ENCODE measurements at regions not wholly inside any gene's neighbourhood (a gene's known extent, or its start where the extent isn't known, plus 50 kb on each side); places are given as distances from the start of the nearest gene placed in this dataset.
A peak's percentile ranks its signal among the peaks of the same experiment; 100 is the strongest.
"Not testable (repeated sequence)": the region's sequence is repeated elsewhere in the genome, so short reads cannot be mapped to it uniquely, and the experiment has no call there.

DNA sequence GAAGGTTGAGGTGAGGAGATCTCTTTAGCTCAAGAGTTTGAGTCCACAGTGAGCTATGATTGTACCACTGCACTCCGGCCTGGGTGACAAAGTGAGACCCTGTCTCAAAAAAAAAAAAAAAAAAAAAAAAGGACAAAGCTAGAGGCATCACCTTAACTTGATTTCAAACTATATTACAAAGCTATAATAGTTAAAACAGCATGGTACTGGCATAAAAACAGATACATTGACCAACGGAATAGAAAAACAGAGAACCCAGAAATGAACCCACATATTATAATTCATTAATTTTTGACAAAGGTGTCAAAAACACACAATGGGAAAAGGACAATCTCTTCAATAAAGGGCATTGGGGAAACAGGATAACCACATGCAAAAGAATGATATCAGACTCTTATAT lies 50.8 kb upstream of the MBOAT1 start:
- DNase-seq (ENCODE audit: low spot score), result no peak

DNA sequence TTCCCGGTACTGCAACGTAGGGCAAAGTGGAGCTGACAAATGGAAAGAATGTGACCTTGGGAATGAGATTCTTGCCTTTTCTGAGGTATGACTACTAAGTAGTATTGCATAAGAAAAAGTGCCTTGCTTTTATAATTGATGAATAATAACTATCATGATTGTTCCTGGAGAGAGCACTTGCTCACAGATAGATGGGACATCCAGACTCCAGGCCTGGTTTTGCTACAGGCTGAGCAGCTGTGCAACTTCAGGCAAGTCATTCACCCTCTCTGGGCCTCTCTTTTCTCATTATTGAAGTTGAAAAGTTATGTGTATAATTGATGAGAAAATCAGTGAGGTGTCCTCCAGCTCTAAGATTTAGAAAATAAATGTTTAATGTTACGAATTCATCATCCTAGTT lies 53.6 kb upstream of the MBOAT1 start:
- no peak for DNase-seq (ENCODE audit: low spot score)

DNA sequence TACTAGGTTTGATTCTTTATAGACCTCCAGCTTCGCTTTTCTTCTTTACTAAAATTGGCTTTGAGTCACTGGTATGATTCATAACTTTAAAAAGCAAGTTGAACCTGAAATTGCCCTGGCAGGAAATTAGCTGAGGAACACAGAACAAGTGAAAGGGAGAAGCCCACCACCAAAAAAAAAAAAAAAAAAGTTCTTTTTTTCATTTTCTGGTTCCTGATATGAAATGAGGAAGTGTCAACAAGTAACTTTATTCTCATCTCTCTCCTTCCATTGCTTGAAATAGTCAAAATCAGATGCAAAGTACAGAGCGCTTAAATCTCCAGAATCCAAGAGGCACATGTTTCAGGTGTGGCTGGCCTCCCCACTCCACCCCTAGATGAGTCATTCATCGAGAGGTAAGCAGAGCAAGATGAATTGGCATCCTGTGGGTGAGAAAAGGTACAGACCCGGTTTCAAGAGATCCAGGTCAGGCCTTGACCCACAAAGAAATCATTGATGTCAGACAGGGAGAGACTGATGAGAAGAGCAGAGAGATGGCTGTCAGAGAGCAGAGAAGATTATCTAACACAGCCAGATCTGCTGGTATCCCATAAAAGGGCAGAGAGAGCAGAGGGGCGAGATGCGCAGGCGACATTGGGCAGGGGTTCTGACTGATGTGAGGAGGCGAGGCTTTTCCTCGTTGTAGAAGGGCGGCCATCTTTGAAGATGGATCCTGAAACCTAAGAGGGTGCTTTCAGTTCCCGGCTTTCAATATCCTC lies 54.8 kb upstream of the MBOAT1 start:
- DNase-seq (ENCODE audit: low spot score), result no peak

DNA sequence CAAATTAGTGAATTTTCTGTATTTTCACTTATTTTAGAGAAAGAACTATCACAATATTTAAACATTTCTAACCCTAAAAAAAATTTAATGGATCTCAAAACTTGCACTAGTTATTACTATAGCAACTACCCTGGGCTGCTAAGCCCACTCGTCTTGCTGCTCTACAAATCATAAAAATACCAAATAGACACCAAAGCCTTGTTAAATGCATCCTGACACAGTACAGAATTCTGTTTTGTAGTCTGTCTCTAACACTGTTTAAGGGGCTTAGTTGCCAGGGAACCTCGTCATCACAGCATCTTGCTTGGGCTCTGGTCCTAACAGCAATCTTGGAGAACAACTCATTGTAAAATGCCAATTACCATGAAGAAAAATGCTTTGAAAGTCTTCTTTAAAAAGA lies 56.9 kb upstream of the MBOAT1 start:
- no peak for DNase-seq (ENCODE audit: low spot score)

DNA sequence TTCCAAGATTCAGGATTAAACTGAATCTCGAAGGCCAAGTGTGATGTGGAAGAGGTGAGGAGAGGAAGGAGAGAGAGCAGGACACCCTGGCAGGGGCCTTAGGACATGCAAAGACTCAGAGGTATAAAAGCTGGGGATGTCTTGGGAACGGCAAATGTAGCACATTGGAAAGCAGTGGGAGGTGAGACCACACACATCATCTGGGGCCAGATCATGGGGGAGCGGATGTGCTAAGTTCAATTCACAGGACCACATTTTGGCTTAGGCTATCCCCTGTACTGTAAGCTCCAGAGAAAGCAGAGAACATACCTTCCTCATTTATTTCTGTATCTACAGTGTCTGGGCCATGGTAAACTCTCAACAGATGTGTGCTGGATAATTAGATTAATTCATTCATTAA lies 59.5 kb upstream of the MBOAT1 start:
- DNase-seq (ENCODE audit: low spot score), result no peak

DNA sequence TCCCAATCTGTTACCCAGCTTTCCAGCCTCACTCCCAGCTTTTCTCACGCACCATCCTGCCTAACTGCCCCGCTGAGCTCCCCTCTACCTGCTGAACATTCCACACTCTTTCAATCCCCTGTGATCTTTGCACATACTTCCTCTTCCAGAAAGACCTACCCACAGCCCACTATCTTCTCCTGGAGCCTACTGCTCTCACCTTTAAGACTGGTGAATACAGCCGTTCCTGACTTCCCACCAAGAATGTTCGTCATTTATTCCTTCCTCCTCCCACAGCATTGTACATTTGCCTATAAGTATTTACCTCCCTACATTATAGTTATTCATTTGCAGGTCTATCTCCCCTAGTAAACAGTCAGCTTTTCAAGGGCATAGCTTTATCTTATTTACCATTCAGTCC lies 61.9 kb upstream of the MBOAT1 start:
- no peak for DNase-seq (ENCODE audit: low spot score)

DNA sequence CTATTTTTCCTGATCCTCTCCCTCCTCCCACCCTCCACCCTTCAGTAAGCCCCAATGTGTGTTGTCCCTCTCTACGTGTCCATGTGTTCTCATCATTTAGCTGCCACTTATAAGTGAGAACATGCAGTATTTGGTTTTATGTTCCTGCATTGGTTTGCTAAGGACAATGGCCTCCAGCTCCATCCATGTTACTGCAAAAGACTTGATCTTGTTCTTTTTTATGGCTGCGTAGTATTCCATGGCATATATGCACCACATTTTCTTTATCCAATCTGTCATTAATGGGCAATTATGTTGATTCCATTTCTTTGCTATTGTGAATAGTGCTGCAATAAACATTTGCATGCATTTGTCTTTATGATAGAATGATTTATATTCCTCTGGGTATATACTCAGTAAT lies 63.6 kb upstream of the MBOAT1 start:
- DNase-seq (ENCODE audit: low spot score), result not testable (repeated sequence)

DNA sequence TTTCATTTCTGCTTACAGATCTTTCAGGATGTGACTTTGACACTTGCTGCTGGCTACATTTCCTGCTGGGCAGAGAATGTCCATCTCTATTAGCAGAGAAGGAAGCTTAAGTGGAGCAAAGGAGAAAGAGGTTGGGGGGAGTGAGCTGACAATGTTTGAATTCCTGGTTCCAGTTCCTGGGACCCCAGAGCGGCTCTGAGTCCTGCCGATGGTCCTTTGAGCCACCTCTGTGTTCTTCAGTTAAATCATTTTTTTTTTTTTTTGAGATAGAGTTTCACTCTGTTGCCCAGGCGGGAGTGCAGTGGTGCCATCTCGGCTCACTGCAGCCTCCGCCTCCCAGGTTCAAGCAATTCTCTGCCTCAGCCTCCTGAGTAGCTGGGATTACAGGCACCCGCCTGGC lies 65.5 kb upstream of the MBOAT1 start:
- DNase-seq (ENCODE audit: low spot score), result not testable (repeated sequence)

DNA sequence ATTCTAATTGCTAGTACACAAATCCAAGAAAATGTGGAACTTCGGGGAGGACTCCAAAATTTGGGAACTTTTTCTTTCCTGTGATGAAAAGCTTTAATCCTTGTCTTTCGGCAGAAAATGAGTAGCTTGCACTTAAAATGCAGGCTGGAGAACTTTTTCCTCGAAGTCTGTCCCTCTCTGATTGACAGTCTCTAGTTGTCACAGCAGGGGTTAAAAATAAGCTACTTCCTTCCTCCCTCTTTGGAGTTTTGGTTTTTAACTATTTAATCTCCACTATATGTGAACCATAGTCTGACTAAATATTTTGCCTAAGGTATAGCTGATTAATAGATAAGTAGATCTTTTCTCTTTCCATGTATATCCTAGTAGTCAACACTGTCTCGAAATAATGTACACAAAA lies 66.8 kb upstream of the MBOAT1 start:
- DNase-seq (ENCODE audit: low spot score), result no peak

DNA sequence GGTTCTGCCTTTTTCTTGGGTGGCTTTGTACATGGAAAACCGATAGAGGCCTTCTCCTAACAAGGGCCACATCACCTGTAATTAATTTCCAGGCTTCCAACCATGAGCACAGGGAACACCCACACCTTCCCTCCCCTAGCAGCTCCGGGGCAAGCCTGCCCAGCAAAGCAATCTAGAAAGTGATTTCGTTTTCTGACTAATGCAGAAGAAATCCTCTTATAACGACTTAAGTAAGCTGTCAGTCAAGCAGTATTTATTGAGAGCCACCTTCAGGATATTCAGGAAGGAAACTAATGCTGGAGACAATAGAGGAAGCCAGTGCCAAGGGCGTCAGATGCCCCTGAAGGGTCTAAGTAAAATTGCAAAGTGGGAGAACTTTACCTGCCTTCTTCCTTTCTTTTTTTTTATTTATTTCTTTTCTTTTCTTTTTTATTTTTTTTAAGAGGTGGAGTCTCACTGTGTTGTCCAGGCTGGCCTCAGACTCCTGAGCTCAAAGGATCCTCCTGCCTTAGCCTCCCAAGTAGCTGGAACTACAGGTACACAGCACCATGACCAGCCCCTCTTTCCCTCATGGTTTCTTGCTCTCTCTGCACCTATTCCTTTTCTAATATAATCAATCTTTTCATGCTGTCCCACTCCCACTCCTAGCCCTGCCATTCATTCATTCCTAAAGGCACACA lies 67.5 kb upstream of the MBOAT1 start:
- no peak for DNase-seq (ENCODE audit: low spot score)

DNA sequence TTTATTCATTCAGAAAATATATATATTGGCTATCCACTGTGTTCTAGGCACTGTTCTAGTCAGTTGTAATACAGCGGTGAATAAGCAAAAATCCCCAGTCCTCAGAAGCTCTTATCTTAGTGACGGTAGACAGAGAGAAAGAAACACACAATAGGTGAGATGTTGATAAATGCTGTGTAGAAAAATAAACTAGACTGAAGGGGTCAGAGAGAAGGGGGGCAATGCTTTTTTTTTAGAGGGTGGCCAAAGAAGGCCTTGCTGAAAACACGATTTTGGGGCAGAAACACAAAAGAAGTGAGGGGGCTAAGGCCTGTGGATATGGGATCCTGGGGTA lies 68.0 kb upstream of the MBOAT1 start:
- no peak for DNase-seq (ENCODE audit: low spot score)

DNA sequence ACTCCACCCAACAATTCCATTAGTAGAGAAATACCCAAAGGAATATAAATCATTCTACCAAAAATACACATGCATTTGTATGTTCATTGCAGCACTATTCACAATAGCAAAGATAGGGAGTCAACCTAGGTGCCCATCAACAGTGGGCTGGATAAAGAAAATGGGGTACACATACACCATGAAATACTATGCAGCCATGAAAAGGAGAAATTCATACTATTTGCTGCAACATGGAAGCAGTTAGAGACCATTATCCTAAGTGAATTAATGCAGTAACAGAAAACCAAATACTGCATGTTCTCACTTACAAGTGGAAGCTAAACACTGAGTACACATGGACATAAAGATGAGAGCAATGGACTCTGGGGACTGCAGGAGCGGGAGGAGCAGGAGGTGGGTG lies 72.4 kb upstream of the MBOAT1 start:
- DNase-seq (ENCODE audit: low spot score), result no peak

DNA sequence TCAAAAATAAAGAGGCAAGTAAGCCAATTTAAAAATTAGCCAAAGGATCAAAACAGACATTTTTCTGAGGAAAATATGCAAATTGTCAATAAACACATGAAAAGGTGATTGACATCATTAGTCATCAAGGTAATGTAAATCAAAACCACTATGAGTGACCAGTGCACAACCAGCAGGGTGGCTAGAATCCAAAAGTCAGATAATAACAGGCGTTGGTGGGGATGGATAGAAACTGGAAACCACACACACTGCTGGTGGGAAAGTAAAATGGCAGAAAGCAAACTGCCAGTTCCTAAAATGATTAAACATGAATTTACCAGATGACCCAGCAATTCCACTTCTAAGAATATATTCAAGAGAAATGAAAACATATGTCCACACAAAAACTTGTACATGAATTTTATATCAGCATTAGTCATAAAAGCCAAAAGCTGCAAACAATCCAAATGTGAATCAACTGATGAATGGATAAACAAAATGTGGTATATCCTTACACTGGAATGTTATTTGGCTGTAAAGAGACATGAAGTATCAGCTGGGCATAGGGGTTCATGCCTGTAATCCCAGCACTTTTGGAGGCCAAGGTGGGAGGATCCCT lies 74.8 kb upstream of the MBOAT1 start:
- no peak for DNase-seq (ENCODE audit: low spot score)

DNA sequence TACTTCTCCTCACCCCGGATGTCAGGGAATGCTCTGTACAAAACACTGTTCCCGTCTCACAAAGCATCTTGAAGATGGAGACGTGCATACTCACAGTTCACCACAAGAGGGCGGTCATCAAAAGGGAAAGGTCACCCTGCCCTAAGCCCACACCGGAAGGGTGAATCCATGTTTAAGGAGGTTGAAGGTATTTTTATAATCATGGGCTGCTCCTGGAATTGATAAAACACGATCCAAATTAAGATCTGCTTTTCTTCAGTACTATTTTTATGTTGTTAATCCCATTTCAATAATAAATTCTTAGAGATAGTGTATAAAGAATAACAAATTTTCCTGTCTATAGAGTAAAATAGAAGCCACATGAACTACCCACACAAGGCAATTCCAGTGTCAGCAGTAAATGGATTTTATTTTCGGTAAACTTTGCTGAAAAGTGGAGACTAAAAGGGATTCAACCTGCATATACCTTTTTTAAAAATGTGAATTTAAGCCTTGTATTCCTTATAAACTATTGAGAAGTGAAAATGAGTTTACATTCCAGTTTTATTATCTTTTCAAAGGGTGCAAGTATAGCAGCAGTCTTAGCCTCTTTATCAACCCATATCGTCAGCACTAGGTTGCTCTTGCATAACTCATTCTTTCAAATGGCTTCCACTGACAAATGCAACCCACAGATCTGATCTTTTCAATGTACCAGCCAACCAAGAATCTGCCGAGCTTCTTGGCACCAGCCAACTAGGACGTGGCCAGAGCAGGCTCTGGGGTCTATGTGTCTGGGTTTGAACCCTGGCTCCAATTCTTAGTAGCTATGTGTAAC lies 79.7 kb upstream of the MBOAT1 start:
- DNase-seq (ENCODE audit: low spot score), result peak; percentile 81

DNA sequence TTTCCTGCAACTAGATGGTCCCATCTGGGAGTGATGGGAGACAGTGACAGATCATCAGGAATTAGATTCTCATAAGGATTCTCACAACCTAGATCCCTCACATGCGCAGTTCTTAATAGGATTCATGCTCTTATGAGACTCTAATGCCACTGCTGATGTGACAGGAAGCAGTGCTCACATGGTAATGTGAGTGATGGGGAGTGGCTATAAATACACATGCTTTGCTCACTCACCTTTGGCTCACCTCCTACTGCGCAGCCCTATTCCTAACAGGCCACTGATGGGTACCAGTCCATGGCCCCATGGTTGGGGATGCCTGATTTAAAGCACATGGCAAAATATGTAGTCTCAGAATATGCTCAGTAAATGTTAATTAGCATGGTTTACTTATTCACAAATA lies 80.6 kb upstream of the MBOAT1 start:
- no peak for DNase-seq (ENCODE audit: low spot score)

DNA sequence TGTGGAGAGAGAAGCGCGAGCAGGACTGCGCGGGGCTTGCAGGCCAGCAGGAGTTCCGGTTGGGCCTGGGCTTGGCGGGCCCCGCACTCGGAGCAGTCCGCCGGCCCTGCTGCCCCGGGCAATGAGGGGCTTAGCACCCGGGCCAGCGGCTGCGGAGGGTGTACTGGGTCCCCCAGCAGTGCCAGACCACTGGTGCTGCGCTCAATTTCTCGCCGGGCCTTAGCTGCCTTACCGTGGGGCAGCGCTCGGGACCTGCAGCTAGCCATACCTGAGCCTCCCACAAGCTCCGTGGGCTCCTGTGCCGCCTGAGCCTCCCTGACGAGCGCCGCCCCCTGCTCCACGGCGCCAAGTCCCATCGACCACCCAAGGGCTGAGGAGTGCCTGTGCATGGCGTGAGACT lies 89.0 kb upstream of the MBOAT1 start:
- no peak for DNase-seq (ENCODE audit: low spot score)

DNA sequence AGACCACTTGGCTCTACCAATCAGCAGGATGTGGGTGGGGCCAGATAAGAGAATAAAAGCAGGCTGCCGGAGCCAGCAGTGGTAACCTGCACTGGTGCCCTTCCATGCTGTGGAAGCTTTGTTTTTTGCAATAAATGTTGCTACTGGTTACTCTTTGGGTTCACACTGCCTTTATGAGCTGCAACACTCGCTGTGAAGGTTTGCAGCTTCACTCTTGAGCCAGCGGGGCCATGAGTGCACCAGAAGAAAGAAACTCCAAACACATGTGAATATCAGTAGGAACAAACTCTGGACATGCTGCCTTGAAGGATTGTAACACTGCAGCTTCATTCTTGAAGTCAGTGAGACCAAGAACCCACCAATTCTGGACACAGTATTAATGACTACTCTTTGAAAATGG lies 89.9 kb upstream of the MBOAT1 start:
- no peak for DNase-seq (ENCODE audit: low spot score)

DNA sequence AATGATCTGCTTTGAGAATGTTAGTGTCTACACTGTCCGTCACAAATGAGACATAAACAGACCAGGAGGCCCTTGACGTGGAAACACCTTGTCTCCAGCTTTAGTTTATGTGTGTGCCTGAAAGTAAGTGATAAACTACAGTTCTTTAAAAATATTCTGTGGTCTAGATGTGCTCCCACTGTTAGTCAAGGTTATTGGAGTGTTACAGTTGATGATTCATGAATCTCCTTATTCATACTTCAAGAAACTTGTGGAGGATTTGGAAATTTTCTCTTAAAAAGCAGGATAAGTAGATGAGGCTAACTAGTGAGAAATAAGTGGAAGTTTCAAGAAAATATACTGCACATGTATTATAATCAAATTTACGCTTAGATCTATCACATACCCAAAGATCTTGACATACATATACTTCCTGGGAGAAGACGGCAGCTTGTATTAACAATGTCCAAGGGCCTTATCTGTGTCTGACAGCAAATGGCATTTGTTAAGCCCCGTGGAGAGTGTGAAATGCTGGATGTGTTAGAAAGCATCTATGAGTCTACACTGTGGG lies 90.5 kb upstream of the MBOAT1 start:
- no peak for DNase-seq (ENCODE audit: low spot score)

DNA sequence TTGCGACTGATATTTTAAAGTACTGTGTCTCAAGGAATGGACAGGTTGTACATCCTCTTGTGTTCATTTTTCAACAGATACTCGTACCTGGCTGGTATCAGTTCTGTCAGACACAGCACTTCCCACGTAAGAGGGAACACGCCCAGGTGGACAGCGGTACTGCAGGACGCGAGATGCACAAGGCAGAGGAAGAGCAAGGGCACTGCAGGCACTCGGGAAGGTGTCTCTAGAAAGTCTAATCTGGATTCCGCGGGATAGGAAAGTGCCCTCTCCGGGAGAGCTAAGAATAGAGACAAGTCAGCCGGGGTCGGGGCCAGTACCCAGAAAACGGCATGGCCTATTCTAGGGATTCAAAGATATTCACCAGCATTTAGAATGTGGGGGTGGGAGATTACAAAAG lies 94.2 kb upstream of the MBOAT1 start:
- no peak for DNase-seq (ENCODE audit: low spot score)

DNA sequence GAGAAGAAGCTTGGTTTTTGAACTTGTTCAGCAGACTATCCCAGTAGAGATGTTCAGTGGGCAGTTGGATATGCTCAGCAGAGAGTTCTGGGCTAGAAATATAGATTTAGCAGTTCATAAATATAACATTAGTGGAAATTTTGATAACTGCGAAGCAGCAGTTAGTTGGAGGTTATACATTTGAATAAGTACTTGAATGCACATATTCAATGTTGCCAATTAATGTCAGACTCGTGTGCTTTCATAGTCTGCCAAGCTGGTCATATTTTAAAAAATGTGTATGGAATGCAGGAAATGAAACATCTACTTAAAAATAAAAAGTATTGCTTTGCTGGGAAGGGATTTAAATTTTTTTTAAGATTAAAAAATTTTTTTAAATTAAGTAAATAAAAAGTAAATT lies 92.5 kb upstream of the E2F3 start:
- no peak for DNase-seq (ENCODE audit: low spot score)

DNA sequence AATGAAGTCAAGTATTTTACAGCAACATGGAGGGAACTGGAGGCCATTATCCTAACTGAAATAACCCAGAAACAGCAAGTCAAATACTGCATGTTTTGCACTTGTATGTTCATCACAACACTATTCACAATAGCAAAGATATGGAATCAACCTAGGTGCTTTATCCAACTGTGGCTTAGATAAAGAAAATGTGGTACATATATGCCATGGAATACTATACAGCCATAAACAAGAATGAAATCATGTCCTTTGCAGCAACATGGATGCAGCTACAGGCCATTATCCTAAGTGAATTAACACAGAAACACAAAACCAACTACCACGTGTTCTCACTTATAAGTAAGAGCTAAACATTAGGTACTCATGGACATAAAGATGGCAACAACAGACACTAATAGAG lies 91.5 kb upstream of the E2F3 start:
- no peak for DNase-seq (ENCODE audit: low spot score)

DNA sequence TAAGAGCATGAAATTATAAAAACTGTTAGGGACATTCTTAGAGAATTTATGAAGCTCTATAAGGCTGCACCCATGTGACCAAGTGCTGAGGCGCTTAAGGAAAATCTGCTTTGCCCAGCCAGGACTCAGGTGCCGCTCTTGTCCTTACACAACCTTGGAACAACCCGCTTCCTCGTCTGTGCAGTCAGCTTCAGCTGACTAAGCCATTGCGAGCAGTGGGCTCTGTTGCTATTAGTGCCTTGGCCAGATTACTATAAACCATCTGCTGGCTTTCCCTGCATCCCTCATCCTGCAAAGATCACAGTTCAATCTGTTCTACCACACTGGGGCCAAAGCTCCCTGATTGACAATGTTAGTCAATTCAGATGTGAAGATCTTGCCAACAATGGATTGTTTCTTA lies 89.1 kb upstream of the E2F3 start:
- no peak for DNase-seq (ENCODE audit: low spot score)

DNA sequence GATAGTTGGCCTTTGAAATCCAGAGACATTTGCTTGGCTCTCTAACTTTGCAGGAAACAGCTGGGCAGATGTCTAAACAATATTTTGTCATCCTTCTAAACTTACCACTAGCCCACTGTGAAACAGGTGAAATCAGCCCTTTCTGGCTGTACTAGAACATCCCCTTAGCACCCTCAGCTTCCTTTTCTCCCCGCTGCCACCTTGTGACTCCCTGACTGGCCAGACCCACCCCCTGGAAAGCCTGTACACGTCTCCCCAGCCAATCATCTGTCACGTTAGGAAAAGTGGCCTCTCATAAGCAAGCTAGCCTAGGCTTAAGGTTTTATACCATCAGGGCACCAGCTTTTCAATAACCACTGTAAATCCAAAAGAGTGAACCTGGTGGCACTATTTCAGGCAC lies 88.6 kb upstream of the E2F3 start:
- DNase-seq (ENCODE audit: low spot score), result no peak
